Caki2 (cell line): ENCODE measurements at regions not wholly inside any gene's neighbourhood (a gene's known extent, or its start where the extent isn't known, plus 50 kb on each side); places are given as distances from the start of the nearest gene placed in this dataset.

Experiments
- DNase-seq: peaks from one replicate; pipeline ENCODE4 v3.0.0-alpha.2; 2015; ENCODE audit warnings: low read depth
- in situ Hi-C: cut with HindIII; loops from 2 replicates; pipeline ENCODE4 v1.10.0; 2016; ENCODE audit warnings: low sequenced_read_pairs, low pct_unique_long_range_greater_than_20kb, mixed read lengths

GRCh38 chr16:65355706-65356105 is 233.8 kb upstream of the CDH11 start:
- no peak for DNase-seq
- in situ Hi-C loops, result no loop called here

DNA sequence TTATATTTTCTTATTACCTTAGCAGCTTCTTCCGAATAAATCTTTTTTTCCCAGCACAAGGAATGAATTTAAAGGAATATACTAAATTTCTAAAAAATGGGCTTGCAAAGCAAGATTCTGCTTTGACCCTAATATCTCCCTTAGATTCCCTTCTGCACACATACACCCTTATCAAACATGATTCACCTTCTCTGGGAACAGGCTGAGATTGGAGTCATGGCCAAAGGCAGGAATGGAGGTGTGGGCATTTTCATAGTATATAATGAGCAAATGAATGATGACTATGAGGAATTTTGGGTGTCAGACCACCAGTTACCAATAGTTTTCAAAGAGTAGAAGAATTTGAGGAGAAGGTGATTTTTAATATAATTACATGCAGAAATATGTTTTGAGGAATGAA is 231.3 kb upstream of the CDH11 start:
- in situ Hi-C loops, result no loop called here

DNA sequence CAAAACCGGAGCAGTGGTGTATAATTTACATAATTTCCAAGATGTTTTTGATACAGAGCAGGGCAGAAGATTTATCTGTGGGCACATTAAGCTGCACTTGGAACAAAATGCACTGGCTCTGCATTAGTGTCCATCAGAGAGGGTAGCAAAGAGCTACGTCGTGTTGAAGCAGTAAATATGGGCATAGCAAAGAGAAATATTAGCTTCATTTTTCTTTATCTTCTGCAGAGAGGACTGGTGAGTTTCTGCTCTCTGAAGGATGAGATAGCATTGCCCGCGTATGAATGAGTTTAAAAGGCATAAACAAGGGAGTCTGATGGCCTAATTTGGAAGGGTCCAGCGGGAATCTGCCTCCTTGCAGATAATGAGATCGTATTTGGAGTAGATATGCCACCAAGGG is 227.8 kb upstream of the CDH11 start:
- in situ Hi-C loops, result no loop called here
- no peak for DNase-seq

More for the DNA sequence above, 231.3 kb upstream of the CDH11 start:
- no peak for DNase-seq

- in situ Hi-C loops, result no loop called here
- no peak for DNase-seq
These were observed 221.7 kb upstream of the CDH11 start for GRCh38 chr16:65343556-65343955.

DNA sequence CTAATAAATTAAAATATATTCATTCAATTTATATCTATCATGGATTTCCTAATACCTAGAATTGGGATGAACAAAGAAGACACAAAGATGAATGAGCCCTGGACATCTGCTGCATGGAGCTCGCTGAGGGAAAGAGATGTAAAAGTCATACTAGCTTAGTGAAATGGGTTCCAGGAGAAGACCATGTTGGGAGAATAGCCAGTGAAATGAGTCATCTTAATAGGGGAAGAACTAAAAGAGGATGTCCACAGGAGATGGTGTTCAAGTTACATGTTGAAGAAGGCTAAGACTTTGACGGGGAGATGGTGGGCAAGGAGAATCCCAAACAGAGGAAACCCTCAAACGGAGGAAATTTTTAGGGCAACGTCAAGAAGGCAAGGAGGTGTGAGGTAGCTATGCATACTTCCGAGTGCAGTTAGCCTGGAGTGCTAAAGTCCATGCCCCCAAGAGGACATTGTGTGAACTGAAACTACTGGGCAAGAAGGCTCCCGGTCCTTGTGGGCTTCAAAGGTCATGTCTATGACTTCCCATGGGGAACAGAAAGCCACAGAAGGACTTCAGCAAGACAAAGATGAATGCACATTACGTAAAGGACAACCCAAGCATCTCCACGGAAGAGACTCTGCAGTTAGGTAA is 220.5 kb upstream of the CDH11 start:
- in situ Hi-C loops, result no loop called here
- DNase-seq, result no peak

DNA sequence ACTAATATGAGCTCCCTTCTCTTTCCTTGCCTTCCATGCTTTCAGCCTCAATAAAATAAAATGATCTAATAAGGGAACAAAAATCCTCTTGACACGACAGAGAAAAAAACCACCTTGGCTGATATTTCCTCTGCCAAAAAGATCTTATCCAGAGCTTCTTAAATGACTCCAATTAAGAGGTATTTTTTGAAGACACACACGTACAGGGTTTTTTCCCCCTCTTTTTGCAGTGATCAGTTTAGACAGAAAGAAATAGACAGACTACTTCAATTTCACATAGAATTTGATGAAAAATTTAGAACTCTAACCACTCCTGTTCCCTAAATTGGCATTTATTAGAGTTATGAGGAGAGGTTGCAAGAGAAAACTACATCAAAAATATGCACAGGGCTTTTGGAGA is 217.2 kb upstream of the CDH11 start:
- in situ Hi-C loops, result no loop called here
- no peak for DNase-seq

GRCh38 chr16:65336160-65336559 is 214.3 kb upstream of the CDH11 start:
- no peak for DNase-seq
- in situ Hi-C loops, result no loop called here

- in situ Hi-C loops, result no loop called here
These were observed 212.2 kb upstream of the CDH11 start for GRCh38 chr16:65334081-65334480.

DNA sequence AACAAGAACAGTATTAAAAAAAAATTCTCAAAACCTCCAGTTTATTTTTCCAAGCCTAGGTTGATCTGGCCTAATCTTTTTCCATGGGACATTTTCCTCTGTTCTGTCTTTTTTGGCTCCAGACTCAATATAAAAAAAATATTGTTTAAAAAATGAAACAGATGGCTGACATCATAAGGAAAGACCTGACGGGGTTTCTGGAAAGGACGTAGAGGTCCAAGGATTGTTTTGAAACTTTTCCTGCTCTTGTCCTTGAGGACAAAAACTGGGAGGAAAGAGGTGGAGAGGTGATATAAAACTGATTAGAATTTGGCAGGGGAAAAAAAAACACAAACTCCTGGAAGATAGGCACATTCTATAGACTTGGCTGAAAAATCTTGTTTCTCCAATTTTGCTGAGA is 211.4 kb upstream of the CDH11 start:
- in situ Hi-C loops, result no loop called here
- DNase-seq, result no peak

More at GRCh38 chr16:65334081-65334480, 212.2 kb upstream of the CDH11 start:
- DNase-seq, result no peak

DNA sequence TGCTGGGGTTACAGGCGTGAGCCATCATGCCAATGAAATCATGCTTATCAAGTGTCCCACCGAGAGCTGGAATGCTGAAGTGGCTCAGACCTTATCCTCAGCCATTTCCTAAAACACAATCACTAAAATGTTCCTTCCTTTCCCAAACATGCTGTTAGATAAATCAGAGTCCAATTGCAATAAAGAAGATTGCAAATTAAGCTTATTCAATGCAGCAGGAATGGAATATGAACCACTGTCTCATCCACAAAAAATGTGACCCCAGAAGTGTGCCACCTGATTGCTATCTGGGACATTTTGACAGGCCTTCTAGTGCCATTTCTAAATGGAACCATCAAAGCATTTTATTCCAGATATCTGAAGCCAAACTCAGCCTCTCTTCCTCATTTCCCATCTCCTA is 205.5 kb upstream of the CDH11 start:
- in situ Hi-C loops, result no loop called here
- no peak for DNase-seq

GRCh38 chr16:65323655-65324237 is 201.9 kb upstream of the CDH11 start:
- in situ Hi-C loops, result no loop called here
- no peak for DNase-seq

- no peak for DNase-seq
- in situ Hi-C loops, result no loop called here
These were observed 197.9 kb upstream of the CDH11 start for GRCh38 chr16:65319621-65320231.

DNA sequence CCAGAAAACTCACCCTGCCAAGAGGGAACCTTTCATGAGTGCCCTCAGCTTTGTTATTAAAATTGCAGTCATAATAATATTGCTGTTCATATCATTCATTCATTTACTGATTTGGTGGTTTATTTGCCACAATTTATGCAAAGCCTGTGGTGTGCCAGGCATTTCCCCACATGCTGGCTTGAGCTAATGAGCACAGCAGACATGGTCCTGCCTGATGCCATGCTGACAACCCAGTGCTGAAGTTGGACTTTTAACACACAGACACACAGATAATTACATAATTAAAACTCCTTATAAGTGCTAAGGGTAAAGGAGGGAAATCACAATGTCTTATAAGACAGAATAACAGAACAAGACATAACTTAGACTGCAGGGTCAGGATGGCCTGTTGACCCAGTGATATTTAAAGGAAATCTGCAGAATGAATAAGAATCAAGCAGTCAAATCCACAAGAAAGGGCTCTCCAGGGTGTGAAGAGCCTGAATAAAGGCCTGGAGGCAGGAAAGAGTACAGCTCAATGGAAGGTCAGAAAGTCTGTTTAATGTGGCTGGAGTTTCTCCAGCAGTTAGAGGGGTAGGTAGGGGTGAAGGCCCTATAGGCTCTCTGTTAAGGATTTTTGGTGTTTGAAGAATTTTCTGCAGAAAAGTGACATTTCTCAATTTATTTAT is 196.9 kb upstream of the CDH11 start:
- no peak for DNase-seq
- in situ Hi-C loops, result no loop called here

DNA sequence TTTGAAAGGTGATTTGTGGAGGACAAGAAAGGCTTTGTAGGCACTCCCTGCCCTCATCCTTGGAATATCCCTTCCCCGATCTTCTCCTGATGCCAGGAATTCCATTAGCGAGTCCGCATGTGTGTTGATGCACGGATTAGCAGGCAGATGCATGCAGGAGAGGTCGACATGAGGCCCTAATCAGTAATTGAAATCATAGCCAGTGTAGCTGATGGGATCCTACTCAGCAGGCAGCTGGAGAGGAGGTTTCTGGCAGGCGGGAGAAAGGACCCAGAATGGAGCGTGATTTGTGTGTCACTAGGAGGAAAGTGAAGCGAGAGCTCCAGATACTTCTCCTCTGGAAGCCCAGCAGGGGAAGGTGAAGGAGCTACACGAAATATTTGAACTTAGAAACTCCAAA is 196.3 kb upstream of the CDH11 start:
- no peak for DNase-seq
- in situ Hi-C loops, result no loop called here

GRCh38 chr16:65316808-65317207 is 194.9 kb upstream of the CDH11 start:
- in situ Hi-C loops, result no loop called here
- no peak for DNase-seq

- DNase-seq, result no peak
- in situ Hi-C loops, result no loop called here
These were observed 193.4 kb upstream of the CDH11 start for GRCh38 chr16:65315081-65315780.

DNA sequence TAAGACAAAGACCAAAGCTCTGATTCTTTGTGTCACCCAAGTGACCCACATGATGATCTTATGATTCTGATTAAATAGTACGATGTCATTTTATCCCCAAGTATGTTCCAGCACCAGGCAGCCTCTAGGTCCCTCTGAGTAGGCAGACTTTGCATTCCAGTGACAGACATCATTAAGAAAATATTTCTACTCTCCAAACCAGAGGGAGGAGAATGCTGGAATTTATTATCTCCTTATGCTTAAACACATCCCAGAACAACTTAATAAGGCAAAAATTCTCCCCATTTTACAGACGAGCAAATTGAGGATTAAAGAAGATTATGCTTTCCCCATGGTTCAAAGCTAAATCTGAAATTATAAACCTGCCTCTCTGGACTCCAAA is 192.8 kb upstream of the CDH11 start:
- in situ Hi-C loops, result no loop called here
- no peak for DNase-seq

GRCh38 chr16:65313936-65314626 is 192.2 kb upstream of the CDH11 start:
- DNase-seq, result no peak
- in situ Hi-C loops, result no loop called here
